HCT116 (cell line): ENCODE measurements at regions not wholly inside any gene's neighbourhood (a gene's known extent, or its start where the extent isn't known, plus 50 kb on each side); places are given as distances from the start of the nearest gene placed in this dataset.

Experiments used
- CEBPB ChIP-seq: IDR thresholded peaks from 2 replicates; pipeline ENCODE4 v1.6.1; 2012; ENCODE audit warnings: low read depth
- EZH2 ChIP-seq: fragments of 200-600 bp; sonication (generic); IDR thresholded peaks from 2 replicates; pipeline ENCODE4 v1.6.1; 2017; ENCODE audit warnings: antibody characterized with exemption, mixed run types
- FOSL1 ChIP-seq: IDR thresholded peaks from 2 replicates; pipeline ENCODE4 v1.6.1; 2012; ENCODE audit warnings: low read depth
- POLR2A ChIP-seq: IDR thresholded peaks from 2 replicates; pipeline ENCODE4 v1.7.0; 2011; ENCODE audit warnings: borderline replicate concordance; ENCODE audit not compliant: insufficient read depth, insufficient read length; ENCODE audit errors: extremely low read depth
- RAD21 ChIP-seq: IDR thresholded peaks from 2 replicates; pipeline ENCODE4 v1.6.1; 2012; ENCODE audit warnings: low read depth, mild to moderate bottlenecking
- SRF ChIP-seq: IDR thresholded peaks from 2 replicates; pipeline ENCODE4 v1.6.1; 2012; ENCODE audit warnings: low read depth
- YY1 ChIP-seq: IDR thresholded peaks from 2 replicates; pipeline ENCODE4 v1.6.1; 2011; ENCODE audit warnings: low read length, low read depth, moderate library complexity, mild to moderate bottlenecking; ENCODE audit not compliant: insufficient replicate concordance; ENCODE audit errors: extremely low read depth
- TF ChIP-seq, protein P1 (sequence below), 3 experiments: fragments of 200-600 bp in 1 of 3; sonication (generic) in 1 of 3; IDR thresholded peaks in 2 of 3; conservative IDR thresholded peaks in 1 of 3; 2 replicates each; pipeline ENCODE4 v1.5.1; 2012 to 2017; ENCODE audit warnings: low read depth in 2 of 3, low read length in 2 of 3, antibody characterized with exemption in 1 of 3, borderline replicate concordance in 1 of 3, control low read depth in 1 of 3, mild to moderate bottlenecking in 1 of 3, mixed read lengths in 1 of 3, mixed run types in 1 of 3, moderate library complexity in 1 of 3; ENCODE audit not compliant: insufficient read depth in 1 of 3
- TF ChIP-seq, protein P2 (sequence below): IDR thresholded peaks from 2 replicates; pipeline ENCODE4 v1.6.1; 2012; ENCODE audit warnings: low read depth
- TF ChIP-seq, protein P3 (sequence below): IDR thresholded peaks from 2 replicates; pipeline ENCODE4 v1.6.1; 2012
- TF ChIP-seq, protein P4 (sequence below): IDR thresholded peaks from 2 replicates; pipeline ENCODE4 v1.6.1; 2011; ENCODE audit warnings: mild to moderate bottlenecking, low read length, moderate library complexity; ENCODE audit not compliant: insufficient replicate concordance; ENCODE audit errors: extremely low read depth
- TF ChIP-seq, protein P5 (sequence below): IDR thresholded peaks from 2 replicates; pipeline ENCODE4 v1.6.1; 2012

DNA sequence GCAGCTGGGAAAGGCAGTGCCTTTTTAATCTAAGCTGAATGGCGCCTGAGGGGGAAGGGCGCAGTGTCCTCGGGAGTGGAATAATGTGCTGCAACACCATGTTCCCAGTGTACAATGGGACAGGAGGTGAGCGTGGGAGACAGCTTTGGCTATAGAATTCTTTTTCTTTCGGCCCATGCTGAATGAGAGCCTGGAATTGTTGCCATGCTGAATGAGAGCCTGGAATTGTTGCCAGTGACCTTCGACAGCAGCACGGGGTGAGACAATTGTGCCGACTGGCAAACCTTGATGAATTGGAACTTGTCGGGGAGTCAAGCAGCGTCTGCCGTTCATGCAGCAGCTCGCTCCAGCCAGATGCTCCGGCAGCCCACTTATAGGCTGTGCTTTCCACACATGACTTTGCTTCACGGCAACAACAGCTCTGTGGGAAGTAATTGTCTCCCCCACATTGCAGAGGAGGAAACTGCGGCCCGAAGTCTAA, 141.4 kb upstream of the E2F8 start:
- TF ChIP-seq SRF (no peak), POLR2A (no peak), RAD21 (no peak), FOSL1 (no peak), CEBPB (no peak), EZH2 (no peak), YY1 (no peak)
- TF ChIP-seq, protein P1, sequence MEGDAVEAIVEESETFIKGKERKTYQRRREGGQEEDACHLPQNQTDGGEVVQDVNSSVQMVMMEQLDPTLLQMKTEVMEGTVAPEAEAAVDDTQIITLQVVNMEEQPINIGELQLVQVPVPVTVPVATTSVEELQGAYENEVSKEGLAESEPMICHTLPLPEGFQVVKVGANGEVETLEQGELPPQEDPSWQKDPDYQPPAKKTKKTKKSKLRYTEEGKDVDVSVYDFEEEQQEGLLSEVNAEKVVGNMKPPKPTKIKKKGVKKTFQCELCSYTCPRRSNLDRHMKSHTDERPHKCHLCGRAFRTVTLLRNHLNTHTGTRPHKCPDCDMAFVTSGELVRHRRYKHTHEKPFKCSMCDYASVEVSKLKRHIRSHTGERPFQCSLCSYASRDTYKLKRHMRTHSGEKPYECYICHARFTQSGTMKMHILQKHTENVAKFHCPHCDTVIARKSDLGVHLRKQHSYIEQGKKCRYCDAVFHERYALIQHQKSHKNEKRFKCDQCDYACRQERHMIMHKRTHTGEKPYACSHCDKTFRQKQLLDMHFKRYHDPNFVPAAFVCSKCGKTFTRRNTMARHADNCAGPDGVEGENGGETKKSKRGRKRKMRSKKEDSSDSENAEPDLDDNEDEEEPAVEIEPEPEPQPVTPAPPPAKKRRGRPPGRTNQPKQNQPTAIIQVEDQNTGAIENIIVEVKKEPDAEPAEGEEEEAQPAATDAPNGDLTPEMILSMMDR (IDR thresholded peaks at IDR 0.05 in 2 of 3, conservative IDR thresholded peaks at IDR 0.05 in 1 of 3; ENCODE audit: borderline replicate concordance in 1 of 3, insufficient read depth in 1 of 3, low read depth in 2 of 3, low read length in 2 of 3), result no peak
- TF ChIP-seq, protein P2, sequence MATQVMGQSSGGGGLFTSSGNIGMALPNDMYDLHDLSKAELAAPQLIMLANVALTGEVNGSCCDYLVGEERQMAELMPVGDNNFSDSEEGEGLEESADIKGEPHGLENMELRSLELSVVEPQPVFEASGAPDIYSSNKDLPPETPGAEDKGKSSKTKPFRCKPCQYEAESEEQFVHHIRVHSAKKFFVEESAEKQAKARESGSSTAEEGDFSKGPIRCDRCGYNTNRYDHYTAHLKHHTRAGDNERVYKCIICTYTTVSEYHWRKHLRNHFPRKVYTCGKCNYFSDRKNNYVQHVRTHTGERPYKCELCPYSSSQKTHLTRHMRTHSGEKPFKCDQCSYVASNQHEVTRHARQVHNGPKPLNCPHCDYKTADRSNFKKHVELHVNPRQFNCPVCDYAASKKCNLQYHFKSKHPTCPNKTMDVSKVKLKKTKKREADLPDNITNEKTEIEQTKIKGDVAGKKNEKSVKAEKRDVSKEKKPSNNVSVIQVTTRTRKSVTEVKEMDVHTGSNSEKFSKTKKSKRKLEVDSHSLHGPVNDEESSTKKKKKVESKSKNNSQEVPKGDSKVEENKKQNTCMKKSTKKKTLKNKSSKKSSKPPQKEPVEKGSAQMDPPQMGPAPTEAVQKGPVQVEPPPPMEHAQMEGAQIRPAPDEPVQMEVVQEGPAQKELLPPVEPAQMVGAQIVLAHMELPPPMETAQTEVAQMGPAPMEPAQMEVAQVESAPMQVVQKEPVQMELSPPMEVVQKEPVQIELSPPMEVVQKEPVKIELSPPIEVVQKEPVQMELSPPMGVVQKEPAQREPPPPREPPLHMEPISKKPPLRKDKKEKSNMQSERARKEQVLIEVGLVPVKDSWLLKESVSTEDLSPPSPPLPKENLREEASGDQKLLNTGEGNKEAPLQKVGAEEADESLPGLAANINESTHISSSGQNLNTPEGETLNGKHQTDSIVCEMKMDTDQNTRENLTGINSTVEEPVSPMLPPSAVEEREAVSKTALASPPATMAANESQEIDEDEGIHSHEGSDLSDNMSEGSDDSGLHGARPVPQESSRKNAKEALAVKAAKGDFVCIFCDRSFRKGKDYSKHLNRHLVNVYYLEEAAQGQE, result no peak
- TF ChIP-seq, protein P3, sequence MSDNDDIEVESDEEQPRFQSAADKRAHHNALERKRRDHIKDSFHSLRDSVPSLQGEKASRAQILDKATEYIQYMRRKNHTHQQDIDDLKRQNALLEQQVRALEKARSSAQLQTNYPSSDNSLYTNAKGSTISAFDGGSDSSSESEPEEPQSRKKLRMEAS, result no peak
- TF ChIP-seq, protein P4, sequence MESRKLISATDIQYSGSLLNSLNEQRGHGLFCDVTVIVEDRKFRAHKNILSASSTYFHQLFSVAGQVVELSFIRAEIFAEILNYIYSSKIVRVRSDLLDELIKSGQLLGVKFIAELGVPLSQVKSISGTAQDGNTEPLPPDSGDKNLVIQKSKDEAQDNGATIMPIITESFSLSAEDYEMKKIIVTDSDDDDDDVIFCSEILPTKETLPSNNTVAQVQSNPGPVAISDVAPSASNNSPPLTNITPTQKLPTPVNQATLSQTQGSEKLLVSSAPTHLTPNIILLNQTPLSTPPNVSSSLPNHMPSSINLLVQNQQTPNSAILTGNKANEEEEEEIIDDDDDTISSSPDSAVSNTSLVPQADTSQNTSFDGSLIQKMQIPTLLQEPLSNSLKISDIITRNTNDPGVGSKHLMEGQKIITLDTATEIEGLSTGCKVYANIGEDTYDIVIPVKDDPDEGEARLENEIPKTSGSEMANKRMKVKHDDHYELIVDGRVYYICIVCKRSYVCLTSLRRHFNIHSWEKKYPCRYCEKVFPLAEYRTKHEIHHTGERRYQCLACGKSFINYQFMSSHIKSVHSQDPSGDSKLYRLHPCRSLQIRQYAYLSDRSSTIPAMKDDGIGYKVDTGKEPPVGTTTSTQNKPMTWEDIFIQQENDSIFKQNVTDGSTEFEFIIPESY, result no peak
- TF ChIP-seq, protein P5, sequence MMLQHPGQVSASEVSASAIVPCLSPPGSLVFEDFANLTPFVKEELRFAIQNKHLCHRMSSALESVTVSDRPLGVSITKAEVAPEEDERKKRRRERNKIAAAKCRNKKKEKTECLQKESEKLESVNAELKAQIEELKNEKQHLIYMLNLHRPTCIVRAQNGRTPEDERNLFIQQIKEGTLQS, result no peak
